ENCODE measurements at regions not wholly inside any gene's neighbourhood (a gene's known extent, or its start where the extent isn't known, plus 50 kb on each side); places are given as distances from the start of the nearest gene placed in this dataset.

- TF ChIP-seq EZH2 (IDR thresholded peaks at IDR 0.05) (no peak), POLR2AphosphoS5 (IDR thresholded peaks at IDR 0.05; ENCODE audit: borderline replicate concordance, low read depth, low read length) (no peak), FOXP2 (optimal IDR thresholded peaks at IDR 0.05; ENCODE audit: control extremely low read depth, extremely low read length, insufficient read depth) (no peak)
These were observed 176.7 kb downstream of the SOX9 start for GRCh38 chr17:72297326-72298115.

All from SK-N-MC (cell line).